MM.1S (cell line): ENCODE measurements at regions not wholly inside any gene's neighbourhood (a gene's known extent, or its start where the extent isn't known, plus 50 kb on each side); places are given as distances from the start of the nearest gene placed in this dataset.

Source experiments
- DNase-seq: peaks from one replicate; pipeline ENCODE4 v3.0.0-alpha.2; 2015
- H2AFZ ChIP-seq: fragments of 300-600 bp; sonication (generic); 2 replicates; pipeline ENCODE4 v1.6.0; 2016; ENCODE audit warnings: antibody characterized with exemption, low read length
- H3F3A ChIP-seq: fragments of 300-600 bp; sonication (generic); 2 replicates; pipeline ENCODE4 v1.6.1; 2016; ENCODE audit warnings: mild to moderate bottlenecking, antibody characterized with exemption, low read length, moderate library complexity, mixed read lengths; ENCODE audit not compliant: insufficient read depth
- H3K27ac ChIP-seq: fragments of 300-600 bp; sonication (generic); 2 replicates; pipeline ENCODE4 v1.5.1; 2016; ENCODE audit warnings: mild to moderate bottlenecking, low read length
- H3K27me3 ChIP-seq: fragments of 300-600 bp; sonication (generic); replicated peaks from 2 replicates; pipeline ENCODE4 v1.6.0; 2016; ENCODE audit warnings: low read length; ENCODE audit not compliant: insufficient read depth
- H3K36me3 ChIP-seq: fragments of 300-600 bp; sonication (generic); replicated peaks from 2 replicates; pipeline ENCODE4 v1.6.1; 2016; ENCODE audit warnings: mild to moderate bottlenecking, low read length, mixed read lengths; ENCODE audit not compliant: insufficient read depth
- H3K4me1 ChIP-seq: fragments of 300-600 bp; sonication (generic); 2 replicates; pipeline ENCODE4 v1.6.1; 2016; ENCODE audit warnings: low read length, mixed read lengths
- H3K4me2 ChIP-seq: fragments of 300-600 bp; sonication (generic); 2 replicates; pipeline ENCODE4 v1.6.0; 2016; ENCODE audit warnings: low read depth, low read length
- H3K4me3 ChIP-seq: fragments of 300-600 bp; sonication (generic); 2 replicates; pipeline ENCODE4 v1.5.1; 2016; ENCODE audit warnings: low read length, mixed read lengths
- H3K79me2 ChIP-seq: fragments of 300-600 bp; sonication (generic); 2 replicates; pipeline ENCODE4 v1.6.1; 2016; ENCODE audit warnings: mixed run types, low read length, mixed read lengths
- H3K9ac ChIP-seq: fragments of 300-600 bp; sonication (generic); 2 replicates; pipeline ENCODE4 v1.6.1; 2016; ENCODE audit warnings: low read length, mixed read lengths
- H3K9me2 ChIP-seq: fragments of 300-600 bp; sonication (generic); replicated peaks from 2 replicates; pipeline ENCODE4 v1.6.1; 2016; ENCODE audit warnings: mild to moderate bottlenecking, low read length, mixed read lengths; ENCODE audit not compliant: insufficient read depth
- H3K9me3 ChIP-seq: fragments of 300-600 bp; sonication (generic); replicated peaks from 2 replicates; pipeline ENCODE4 v1.6.1; 2016; ENCODE audit warnings: mild to moderate bottlenecking, low read length, mixed read lengths; ENCODE audit not compliant: insufficient read depth
- H4K20me1 ChIP-seq: fragments of 300-600 bp; sonication (generic); 2 replicates; pipeline ENCODE4 v1.6.1; 2016; ENCODE audit warnings: mild to moderate bottlenecking, low read length, moderate library complexity, mixed read lengths; ENCODE audit not compliant: insufficient read depth
- EZH2 ChIP-seq: fragments of 300-600 bp; sonication (generic); optimal IDR thresholded peaks from 2 replicates; pipeline ENCODE3; 2017; ENCODE audit warnings: low read depth, mild to moderate bottlenecking, antibody characterized with exemption, low read length, mixed read lengths
- EZH2phosphoT487 ChIP-seq: fragments of 300-600 bp; sonication (generic); IDR thresholded peaks from 2 replicates; pipeline ENCODE4 v1.6.1; 2018; ENCODE audit warnings: antibody characterized with exemption, low read length
- TF ChIP-seq, protein P1 (sequence below): fragments of 300-600 bp; sonication (generic); IDR thresholded peaks from 2 replicates; pipeline ENCODE4 v1.5.1; 2016; ENCODE audit warnings: antibody characterized with exemption, low read length, mixed read lengths

GRCh38 chr12:75725521-75726111 is 214.2 kb upstream of the KRR1 start:
- Histone ChIP-seq H2AFZ (no peak overlapping the region), H3K4me1 (peaks cover 11% of the 10 kb centered on the region), H3K27me3 (no peaks in the 10 kb centered on the region), H3K79me2 (no peaks in the 10 kb centered on the region), H3K27ac (no peak overlapping the region), H4K20me1 (no peaks in the 10 kb centered on the region), H3F3A (no peaks in the 10 kb centered on the region), H3K9me2 (no peaks in the 10 kb centered on the region), H3K4me3 (no peak overlapping the region), H3K36me3 (no peaks in the 10 kb centered on the region), H3K9ac (no peak overlapping the region), H3K9me3 (no peaks in the 10 kb centered on the region), H3K4me2 (no peak overlapping the region)
- no peak for DNase-seq
- no peak for TF ChIP-seq EZH2phosphoT487
- no peak for TF ChIP-seq EZH2
- TF ChIP-seq, protein P1, sequence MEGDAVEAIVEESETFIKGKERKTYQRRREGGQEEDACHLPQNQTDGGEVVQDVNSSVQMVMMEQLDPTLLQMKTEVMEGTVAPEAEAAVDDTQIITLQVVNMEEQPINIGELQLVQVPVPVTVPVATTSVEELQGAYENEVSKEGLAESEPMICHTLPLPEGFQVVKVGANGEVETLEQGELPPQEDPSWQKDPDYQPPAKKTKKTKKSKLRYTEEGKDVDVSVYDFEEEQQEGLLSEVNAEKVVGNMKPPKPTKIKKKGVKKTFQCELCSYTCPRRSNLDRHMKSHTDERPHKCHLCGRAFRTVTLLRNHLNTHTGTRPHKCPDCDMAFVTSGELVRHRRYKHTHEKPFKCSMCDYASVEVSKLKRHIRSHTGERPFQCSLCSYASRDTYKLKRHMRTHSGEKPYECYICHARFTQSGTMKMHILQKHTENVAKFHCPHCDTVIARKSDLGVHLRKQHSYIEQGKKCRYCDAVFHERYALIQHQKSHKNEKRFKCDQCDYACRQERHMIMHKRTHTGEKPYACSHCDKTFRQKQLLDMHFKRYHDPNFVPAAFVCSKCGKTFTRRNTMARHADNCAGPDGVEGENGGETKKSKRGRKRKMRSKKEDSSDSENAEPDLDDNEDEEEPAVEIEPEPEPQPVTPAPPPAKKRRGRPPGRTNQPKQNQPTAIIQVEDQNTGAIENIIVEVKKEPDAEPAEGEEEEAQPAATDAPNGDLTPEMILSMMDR = no peak

DNA sequence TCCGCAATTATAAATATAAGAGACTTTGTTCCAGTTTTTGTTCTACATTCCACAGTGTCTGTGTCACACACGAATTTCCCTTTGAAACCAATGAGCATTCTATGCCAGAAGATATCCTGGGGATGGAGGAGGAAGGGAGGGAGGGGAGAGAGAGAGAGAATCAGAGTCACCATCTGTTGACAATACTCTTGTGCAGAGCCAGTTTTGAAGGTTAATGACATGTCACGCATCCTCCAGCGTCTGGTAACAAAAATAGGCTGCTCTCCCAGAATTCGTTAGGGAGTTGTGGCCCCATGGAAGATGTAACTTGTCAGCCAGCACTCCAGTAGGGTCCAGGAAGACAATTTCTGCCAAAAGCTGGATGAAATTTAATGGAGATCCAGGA is 213.5 kb upstream of the KRR1 start:
- H4K20me1 ChIP-seq = no peaks in the 10 kb centered on the region
- peaks cover 11% of the 10 kb centered on the region for H3K4me1 ChIP-seq
- no peak for DNase-seq
- H3F3A ChIP-seq = no peaks in the 10 kb centered on the region
- H3K27me3 ChIP-seq = no peaks in the 10 kb centered on the region
- no peak for TF ChIP-seq EZH2
- TF ChIP-seq EZH2phosphoT487 = no peak
- TF ChIP-seq, protein P1 = no peak
- H3K9ac ChIP-seq = no peak overlapping the region
- H3K27ac ChIP-seq = no peak overlapping the region
- H2AFZ ChIP-seq = no peak overlapping the region
- H3K4me3 ChIP-seq = no peak overlapping the region
- H3K79me2 ChIP-seq = no peaks in the 10 kb centered on the region
- H3K9me2 ChIP-seq = no peaks in the 10 kb centered on the region
- H3K9me3 ChIP-seq = no peaks in the 10 kb centered on the region
- no peaks in the 10 kb centered on the region for H3K36me3 ChIP-seq
- no peak overlapping the region for H3K4me2 ChIP-seq

GRCh38 chr12:75724307-75724927 is 213.0 kb upstream of the KRR1 start:
- Histone ChIP-seq H4K20me1 (no peaks in the 10 kb centered on the region), H3K9ac (no peak overlapping the region), H3K36me3 (no peaks in the 10 kb centered on the region), H3K27ac (no peak overlapping the region), H3F3A (no peaks in the 10 kb centered on the region), H3K27me3 (no peaks in the 10 kb centered on the region), H3K9me3 (no peaks in the 10 kb centered on the region), H3K4me2 (no peak overlapping the region), H3K4me3 (no peak overlapping the region), H2AFZ (no peak overlapping the region), H3K4me1 (peaks cover 11% of the 10 kb centered on the region), H3K9me2 (no peaks in the 10 kb centered on the region), H3K79me2 (no peaks in the 10 kb centered on the region)
- DNase-seq = no peak
- no peak for TF ChIP-seq EZH2

DNA sequence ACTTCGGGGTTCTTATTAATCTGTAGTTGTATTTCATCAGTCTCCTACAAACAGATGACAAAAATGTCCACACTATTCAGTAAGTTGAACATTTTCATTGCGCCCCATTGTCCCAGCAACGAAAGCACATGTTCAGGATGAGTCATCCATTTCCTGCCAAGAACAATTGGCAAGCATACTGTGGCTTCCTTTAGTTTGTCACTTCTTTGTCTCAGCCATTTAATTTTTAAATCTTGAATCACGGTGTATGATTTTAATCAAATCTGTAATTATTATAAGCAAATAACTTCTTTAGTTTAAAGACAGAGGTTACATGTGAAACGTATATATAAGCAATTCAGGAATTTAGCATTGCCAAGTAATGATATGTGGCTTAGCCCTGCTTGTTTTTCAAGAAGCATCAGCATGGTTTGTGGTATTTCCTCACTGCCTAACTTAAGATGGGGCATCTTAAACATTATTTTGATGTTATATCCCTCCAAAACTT is 211.3 kb upstream of the KRR1 start:
- no peak overlapping the region for H3K27ac ChIP-seq
- 0 out of 2 replicates have a peak overlapping the region, but pooled peaks have one; percentile 2 for H3K4me2 ChIP-seq
- no peak for TF ChIP-seq EZH2phosphoT487
- no peak for TF ChIP-seq EZH2
- TF ChIP-seq, protein P1 = no peak
- H3K9me3 ChIP-seq = no peaks in the 10 kb centered on the region
- H3K4me1 ChIP-seq = peaks cover 11% of the 10 kb centered on the region
- no peaks in the 10 kb centered on the region for H3K27me3 ChIP-seq
- no peaks in the 10 kb centered on the region for H3K36me3 ChIP-seq
- no peak overlapping the region for H3K9ac ChIP-seq
- H2AFZ ChIP-seq = peak overlapping the region; percentile 39; the same call in 1 of the 2 replicates
- no peaks in the 10 kb centered on the region for H3K79me2 ChIP-seq
- H3K4me3 ChIP-seq = no peak overlapping the region
- no peaks in the 10 kb centered on the region for H3F3A ChIP-seq
- peak; percentile 61 for DNase-seq
- H3K9me2 ChIP-seq = no peaks in the 10 kb centered on the region
- H4K20me1 ChIP-seq = no peaks in the 10 kb centered on the region
